GM18517 (cell line): ENCODE measurements at regions not wholly inside any gene's neighbourhood (a gene's known extent, or its start where the extent isn't known, plus 50 kb on each side); places are given as distances from the start of the nearest gene placed in this dataset.

ENCODE experiments used
- ATAC-seq: cut with Tn5 transposase; IDR thresholded peaks from one replicate; pipeline ENCODE4 v1.9.1; 2021; ENCODE audit warnings: mild to moderate bottlenecking, moderate library complexity; ENCODE audit not compliant: unreplicated experiment

DNA sequence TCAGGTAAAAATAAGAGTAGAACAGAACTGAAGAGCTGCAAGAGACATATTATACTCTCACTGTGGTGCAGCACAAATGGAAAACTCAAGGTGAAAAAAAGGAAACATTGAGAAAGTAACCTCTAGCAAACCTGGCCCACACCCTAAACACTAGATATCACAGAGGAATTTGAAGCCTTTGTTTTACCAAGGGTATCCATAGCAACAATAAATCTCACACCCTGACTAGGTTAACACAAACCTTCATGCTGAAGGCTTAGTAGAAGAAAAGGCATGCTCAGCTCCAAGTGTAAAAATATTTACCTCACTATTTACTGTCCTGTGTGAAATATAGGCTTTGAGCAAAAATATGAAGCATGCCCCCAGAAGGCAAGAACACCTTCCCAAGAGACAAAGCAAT lies 61.9 kb upstream of the TAB3 start:
- no peak for ATAC-seq

DNA sequence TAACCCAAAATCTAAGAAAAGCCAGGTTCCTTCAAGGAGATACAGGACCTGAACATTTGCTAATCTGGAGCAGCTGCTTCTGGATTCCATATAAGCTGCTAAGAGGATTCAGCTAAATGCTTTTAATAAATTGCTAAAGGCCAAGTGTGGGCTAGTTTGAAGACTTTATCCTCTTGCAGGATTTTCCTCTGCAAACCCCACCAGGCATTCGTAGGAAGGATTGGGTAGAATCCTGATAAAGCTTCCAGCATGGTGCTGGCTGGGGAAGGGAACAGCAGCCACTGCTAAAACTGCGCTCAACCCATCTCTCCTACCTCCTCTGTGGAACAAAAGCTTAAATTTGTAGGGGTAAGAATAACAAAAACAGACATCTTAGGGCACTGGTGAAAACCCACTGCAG lies 61.3 kb upstream of the TAB3 start:
- no peak for ATAC-seq

DNA sequence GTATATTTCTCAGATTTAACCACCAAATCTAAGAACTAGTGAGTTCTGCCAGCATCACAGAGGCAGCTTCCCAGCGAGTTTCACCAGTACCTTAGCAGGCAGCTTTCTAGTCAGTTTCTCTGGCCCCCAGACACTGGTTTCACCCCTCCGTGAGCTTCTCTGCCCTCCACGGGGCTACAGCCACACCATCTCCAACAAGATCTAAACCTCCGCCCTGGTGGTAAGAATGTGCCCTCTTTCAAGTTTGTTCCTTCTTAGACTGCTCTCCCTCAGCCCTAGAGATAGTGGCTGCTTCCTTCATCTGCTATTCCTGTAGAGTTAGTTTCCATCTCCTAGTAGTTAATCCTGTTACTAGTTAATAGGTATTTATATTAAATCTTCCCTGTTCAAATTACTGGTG lies 60.5 kb upstream of the TAB3 start:
- ATAC-seq: no peak

DNA sequence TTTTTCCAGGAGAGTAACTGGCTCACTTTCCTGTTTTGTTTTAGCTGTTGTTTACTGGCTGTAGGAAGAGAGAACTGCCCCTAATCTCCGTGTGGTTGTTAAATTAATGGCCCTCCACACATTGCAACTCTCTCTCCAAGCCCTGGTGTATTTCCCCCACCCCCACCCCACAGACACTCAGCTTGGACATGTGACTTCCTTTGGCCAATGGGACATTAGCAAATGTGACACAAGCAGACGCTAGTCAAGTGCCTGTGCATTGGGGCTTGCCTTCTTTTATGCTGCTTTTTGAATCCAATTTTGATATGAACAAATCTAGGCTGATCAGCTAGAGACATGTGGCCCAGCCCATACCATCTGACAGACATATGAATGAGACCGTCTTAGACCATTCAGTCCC lies 59.6 kb upstream of the TAB3 start:
- no peak for ATAC-seq

DNA sequence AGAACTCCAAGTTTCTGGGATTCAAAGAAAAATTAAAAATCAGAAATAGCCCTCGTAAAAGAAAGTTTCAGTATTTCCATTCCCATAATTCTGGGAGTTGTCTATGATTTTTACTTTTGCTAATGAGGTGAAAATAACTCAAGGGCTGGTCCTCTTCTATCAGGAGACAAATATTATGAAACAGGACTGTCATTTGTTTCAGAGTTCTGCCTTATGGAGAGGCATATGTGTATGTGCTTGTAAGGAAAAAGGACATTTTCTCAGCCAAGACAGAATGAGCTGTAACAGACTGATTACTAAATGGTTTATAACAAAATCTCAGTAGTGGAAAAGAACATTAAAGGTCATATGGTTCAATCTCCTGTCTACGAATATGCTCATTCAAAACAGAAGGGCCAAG lies 59.0 kb upstream of the TAB3 start:
- ATAC-seq: no peak

DNA sequence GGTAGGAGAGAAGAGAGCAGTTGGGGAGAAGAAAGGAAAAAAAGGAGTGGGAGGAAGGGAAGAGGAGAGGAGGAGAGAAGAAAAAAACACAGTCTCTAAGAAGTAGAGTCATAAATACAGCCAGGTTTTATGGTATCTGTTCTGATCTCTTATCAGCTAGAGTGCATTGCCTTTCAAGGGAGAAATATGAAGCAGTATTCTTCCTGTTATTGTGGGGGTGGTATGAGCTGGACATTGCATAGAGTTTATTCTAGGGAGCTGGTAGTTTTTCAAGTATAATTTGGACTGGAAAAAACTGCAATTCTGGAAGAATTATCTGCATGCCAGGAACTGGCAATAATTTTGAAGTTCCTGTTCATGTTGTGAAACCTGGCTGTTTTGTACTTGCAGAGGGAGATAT lies 54.9 kb upstream of the TAB3 start:
- ATAC-seq: no peak

DNA sequence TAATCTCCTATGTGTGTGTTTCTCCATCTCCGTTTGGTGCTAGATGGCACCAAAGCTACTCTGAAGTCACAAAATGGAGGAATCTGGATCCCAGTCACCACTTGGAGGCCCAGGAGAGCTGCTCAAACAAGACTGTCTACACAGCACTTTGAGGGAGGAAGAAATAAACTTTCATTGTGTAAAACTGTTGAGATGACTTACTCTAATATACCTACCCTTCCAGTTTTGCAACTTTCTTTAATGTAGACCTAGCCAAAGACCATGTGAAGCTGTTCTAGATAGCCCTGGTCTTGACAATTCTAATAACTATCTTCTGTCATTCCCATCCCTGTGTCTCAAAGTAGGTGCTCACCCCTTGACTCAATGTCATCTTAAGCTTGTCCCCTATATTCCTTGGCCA lies 52.8 kb upstream of the TAB3 start:
- ATAC-seq: no peak

DNA sequence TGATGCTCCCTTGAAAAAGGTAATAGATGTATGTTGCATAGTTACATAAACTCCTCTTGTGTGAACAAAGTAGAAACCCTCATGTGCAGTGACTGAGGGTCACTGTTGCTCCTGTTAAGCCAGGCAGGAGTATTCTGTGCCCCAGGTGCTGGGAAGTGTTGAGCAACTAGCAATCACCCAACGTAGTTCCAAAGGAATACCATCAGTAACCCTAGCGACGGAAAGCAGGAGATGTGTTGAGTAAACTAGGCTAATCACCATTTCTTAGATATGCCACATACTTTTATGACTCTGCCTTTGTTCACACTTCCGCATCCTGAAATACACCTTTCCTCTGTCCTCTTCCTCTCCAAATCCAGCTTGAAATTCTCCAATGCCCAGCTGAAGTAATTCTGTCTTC lies 50.9 kb upstream of the TAB3 start:
- no peak for ATAC-seq
